ENCODE measurements at regions not wholly inside any gene's neighbourhood (a gene's known extent, or its start where the extent isn't known, plus 50 kb on each side); places are given as distances from the start of the nearest gene placed in this dataset.

GRCh38 chr6:92460133-92460532 lies 959.2 kb downstream of the EPHA7 start:
- Histone ChIP-seq H3K27ac (ENCODE audit: low read length) (no peak overlapping the region), H4K20me1 (ENCODE audit: insufficient read depth) (no peaks in the 10 kb centered on the region), H3K79me2 (replicated peaks; ENCODE audit: insufficient read depth, low read length) (no peaks in the 10 kb centered on the region), H3K9ac (ENCODE audit: low read length) (no peak overlapping the region), H3F3A (ENCODE audit: insufficient read depth, low read length, poor library complexity, severe bottlenecking) (no peaks in the 10 kb centered on the region), H2AFZ (ENCODE audit: low read depth, low read length) (no peak overlapping the region), H3K9me3 (ENCODE audit: low read length) (no peaks in the 10 kb centered on the region), H3K4me2 (ENCODE audit: low read length) (no peak overlapping the region), H3K27me3 (ENCODE audit: insufficient read depth, low read depth, low read length) (no peaks in the 10 kb centered on the region), H3K36me3 (ENCODE audit: insufficient read depth, low read length) (no peaks in the 10 kb centered on the region), H3K4me3 (ENCODE audit: low read length) (no peak overlapping the region), H3K9me2 (ENCODE audit: insufficient read depth, low read length) (no peaks in the 10 kb centered on the region)
- no peak for TF ChIP-seq RAD21 (conservative IDR thresholded peaks at IDR 0.05)
- no peak for TF ChIP-seq TAF1 (IDR thresholded peaks at IDR 0.05; ENCODE audit: low read depth)
- no peak for TF ChIP-seq CTCF (IDR thresholded peaks at IDR 0.05; ENCODE audit: poor library complexity, severe bottlenecking)
- no peak for TF ChIP-seq EP300 (conservative IDR thresholded peaks at IDR 0.05; ENCODE audit: poor library complexity, severe bottlenecking)
- no peak for TF ChIP-seq SMC3 (conservative IDR thresholded peaks at IDR 0.05; ENCODE audit: poor library complexity)
- TF ChIP-seq REST (IDR thresholded peaks at IDR 0.05; ENCODE audit: borderline replicate concordance) = no peak
- TF ChIP-seq MXI1 (conservative IDR thresholded peaks at IDR 0.05; ENCODE audit: poor library complexity, severe bottlenecking) = no peak
- no peak for TF ChIP-seq EZH2 (IDR thresholded peaks at IDR 0.05; ENCODE audit: borderline replicate concordance, insufficient read depth, low read length, poor library complexity, severe bottlenecking)
- no peak for TF ChIP-seq POLR2AphosphoS5 (IDR thresholded peaks at IDR 0.05)

- Histone ChIP-seq H3F3A (ENCODE audit: insufficient read depth, low read length, poor library complexity, severe bottlenecking) (no peaks in the 10 kb centered on the region), H3K9ac (ENCODE audit: low read length) (no peak overlapping the region), H3K27ac (ENCODE audit: low read length) (no peak overlapping the region), H3K36me3 (ENCODE audit: insufficient read depth, low read length) (no peaks in the 10 kb centered on the region), H2AFZ (ENCODE audit: low read depth, low read length) (no peak overlapping the region), H4K20me1 (ENCODE audit: insufficient read depth) (no peaks in the 10 kb centered on the region), H3K4me2 (ENCODE audit: low read length) (no peak overlapping the region), H3K4me3 (ENCODE audit: low read length) (no peak overlapping the region), H3K27me3 (ENCODE audit: insufficient read depth, low read depth, low read length) (no peaks in the 10 kb centered on the region), H3K79me2 (replicated peaks; ENCODE audit: insufficient read depth, low read length) (no peaks in the 10 kb centered on the region), H3K9me2 (ENCODE audit: insufficient read depth, low read length) (no peaks in the 10 kb centered on the region), H3K9me3 (ENCODE audit: low read length) (no peaks in the 10 kb centered on the region)
- TF ChIP-seq REST (IDR thresholded peaks at IDR 0.05; ENCODE audit: borderline replicate concordance) = no peak
- no peak for TF ChIP-seq EZH2 (IDR thresholded peaks at IDR 0.05; ENCODE audit: borderline replicate concordance, insufficient read depth, low read length, poor library complexity, severe bottlenecking)
- TF ChIP-seq SMC3 (conservative IDR thresholded peaks at IDR 0.05; ENCODE audit: poor library complexity) = no peak
- no peak for TF ChIP-seq EP300 (conservative IDR thresholded peaks at IDR 0.05; ENCODE audit: poor library complexity, severe bottlenecking)
- no peak for TF ChIP-seq TAF1 (IDR thresholded peaks at IDR 0.05; ENCODE audit: low read depth)
- no peak for TF ChIP-seq POLR2AphosphoS5 (IDR thresholded peaks at IDR 0.05)
- no peak for TF ChIP-seq MXI1 (conservative IDR thresholded peaks at IDR 0.05; ENCODE audit: poor library complexity, severe bottlenecking)
- no peak for TF ChIP-seq CTCF (IDR thresholded peaks at IDR 0.05; ENCODE audit: poor library complexity, severe bottlenecking)
- TF ChIP-seq RAD21 (conservative IDR thresholded peaks at IDR 0.05) = no peak
Measured at GRCh38 chr6:92459606-92460005, 959.8 kb downstream of the EPHA7 start.
